ENCODE measurements at regions not wholly inside any gene's neighbourhood (a gene's known extent, or its start where the extent isn't known, plus 50 kb on each side); places are given as distances from the start of the nearest gene placed in this dataset.

- Mint-ChIP-seq H3K36me3 (ENCODE audit: low read depth) (no peaks in the 10 kb centered on the region), H3K4me1 (ENCODE audit: low read depth) (no peaks in the 10 kb centered on the region), H3K27ac (no peak overlapping the region), H3K4me3 (no peak overlapping the region), H3K9me3 (no peaks in the 10 kb centered on the region), H3K27me3 (ENCODE audit: insufficient read depth) (no peaks in the 10 kb centered on the region)
- intact Hi-C loops (cut with micrococcal nuclease) = no loop called here
- no peak for DNase-seq (ENCODE audit: low spot score)
Observed at GRCh38 chr2:211251016-211251415, 694.6 kb downstream of the CPS1 start.

GRCh38 chr2:211258646-211259335 lies 702.4 kb downstream of the CPS1 start:
- Mint-ChIP-seq H3K9me3 (no peaks in the 10 kb centered on the region), H3K4me3 (no peak overlapping the region), H3K27me3 (ENCODE audit: insufficient read depth) (no peaks in the 10 kb centered on the region), H3K4me1 (ENCODE audit: low read depth) (no peaks in the 10 kb centered on the region), H3K27ac (no peak overlapping the region), H3K36me3 (ENCODE audit: low read depth) (no peaks in the 10 kb centered on the region)
- intact Hi-C loops (cut with micrococcal nuclease) = no loop called here
- DNase-seq (ENCODE audit: low spot score) = no peak

GRCh38 chr2:211259831-211260476 lies 703.6 kb downstream of the CPS1 start:
- H3K27ac Mint-ChIP-seq = no peak overlapping the region
- no peaks in the 10 kb centered on the region for H3K27me3 Mint-ChIP-seq (ENCODE audit: insufficient read depth)
- no peaks in the 10 kb centered on the region for H3K4me1 Mint-ChIP-seq (ENCODE audit: low read depth)
- no peak for DNase-seq (ENCODE audit: low spot score)
- no peaks in the 10 kb centered on the region for H3K9me3 Mint-ChIP-seq
- H3K36me3 Mint-ChIP-seq (ENCODE audit: low read depth) = no peaks in the 10 kb centered on the region
- H3K4me3 Mint-ChIP-seq = no peak overlapping the region
- intact Hi-C loops (cut with micrococcal nuclease) = no loop called here

- Mint-ChIP-seq H3K4me1 (ENCODE audit: low read depth) (no peaks in the 10 kb centered on the region), H3K27ac (no peak overlapping the region), H3K27me3 (ENCODE audit: insufficient read depth) (no peaks in the 10 kb centered on the region), H3K9me3 (no peaks in the 10 kb centered on the region), H3K36me3 (ENCODE audit: low read depth) (no peaks in the 10 kb centered on the region), H3K4me3 (no peak overlapping the region)
- intact Hi-C loops (cut with micrococcal nuclease) = no loop called here
- DNase-seq (ENCODE audit: low spot score) = no peak
Observed at GRCh38 chr2:211270257-211270656, 713.9 kb downstream of the CPS1 start.

GRCh38 chr2:211281430-211282073 lies 725.2 kb downstream of the CPS1 start:
- Mint-ChIP-seq H3K36me3 (ENCODE audit: low read depth) (no peaks in the 10 kb centered on the region), H3K9me3 (no peaks in the 10 kb centered on the region), H3K4me3 (no peak overlapping the region), H3K27me3 (ENCODE audit: insufficient read depth) (no peaks in the 10 kb centered on the region), H3K27ac (no peak overlapping the region), H3K4me1 (ENCODE audit: low read depth) (no peaks in the 10 kb centered on the region)
- intact Hi-C loops (cut with micrococcal nuclease) = no loop called here
- no peak for DNase-seq (ENCODE audit: low spot score)

GRCh38 chr2:211302676-211303075 lies 746.3 kb downstream of the CPS1 start:
- intact Hi-C loops (cut with micrococcal nuclease) = no loop called here
- Mint-ChIP-seq H3K4me3 (no peak overlapping the region), H3K4me1 (ENCODE audit: low read depth) (no peaks in the 10 kb centered on the region), H3K27me3 (ENCODE audit: insufficient read depth) (no peaks in the 10 kb centered on the region), H3K9me3 (no peaks in the 10 kb centered on the region), H3K27ac (no peak overlapping the region), H3K36me3 (ENCODE audit: low read depth) (no peaks in the 10 kb centered on the region)
- no peak for DNase-seq (ENCODE audit: low spot score)

- Mint-ChIP-seq H3K4me3 (no peak overlapping the region), H3K4me1 (ENCODE audit: low read depth) (no peaks in the 10 kb centered on the region), H3K27ac (no peak overlapping the region), H3K36me3 (ENCODE audit: low read depth) (no peaks in the 10 kb centered on the region), H3K27me3 (ENCODE audit: insufficient read depth) (no peaks in the 10 kb centered on the region), H3K9me3 (no peaks in the 10 kb centered on the region)
- no peak for DNase-seq (ENCODE audit: low spot score)
- intact Hi-C loops (cut with micrococcal nuclease) = no loop called here
Observed at GRCh38 chr2:211306929-211307328, 750.5 kb downstream of the CPS1 start.
